ENCODE measurements at regions not wholly inside any gene's neighbourhood (a gene's known extent, or its start where the extent isn't known, plus 50 kb on each side); places are given as distances from the start of the nearest gene placed in this dataset.

- no peak for DNase-seq (ENCODE audit: extremely low read depth in 1 of 2, low read depth in 1 of 2)
Observed at GRCh38 chr13:44210525-44210924, 163.1 kb upstream of the SERP2 start.

DNA sequence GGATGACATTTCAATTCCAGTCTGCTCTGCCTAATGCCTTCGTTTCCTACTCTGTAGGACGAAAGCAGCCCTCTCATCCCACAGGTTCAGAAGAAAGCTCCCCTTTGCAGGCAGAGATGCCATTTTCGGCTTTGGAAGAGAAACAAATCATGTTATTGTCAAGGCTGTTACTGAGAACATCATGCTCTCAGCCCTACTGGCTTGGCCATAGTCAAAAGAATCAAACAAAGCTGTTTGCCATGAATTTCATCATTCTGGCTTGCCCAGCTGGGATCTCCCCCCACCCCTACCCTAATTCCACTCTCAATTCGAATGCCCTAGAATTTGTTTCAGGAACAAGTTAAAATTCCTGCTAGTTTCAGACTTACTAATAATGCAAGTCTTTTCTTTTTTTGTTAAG is 162.3 kb upstream of the SERP2 start:
- DNase-seq (ENCODE audit: extremely low read depth in 1 of 2, low read depth in 1 of 2) = no peak

DNA sequence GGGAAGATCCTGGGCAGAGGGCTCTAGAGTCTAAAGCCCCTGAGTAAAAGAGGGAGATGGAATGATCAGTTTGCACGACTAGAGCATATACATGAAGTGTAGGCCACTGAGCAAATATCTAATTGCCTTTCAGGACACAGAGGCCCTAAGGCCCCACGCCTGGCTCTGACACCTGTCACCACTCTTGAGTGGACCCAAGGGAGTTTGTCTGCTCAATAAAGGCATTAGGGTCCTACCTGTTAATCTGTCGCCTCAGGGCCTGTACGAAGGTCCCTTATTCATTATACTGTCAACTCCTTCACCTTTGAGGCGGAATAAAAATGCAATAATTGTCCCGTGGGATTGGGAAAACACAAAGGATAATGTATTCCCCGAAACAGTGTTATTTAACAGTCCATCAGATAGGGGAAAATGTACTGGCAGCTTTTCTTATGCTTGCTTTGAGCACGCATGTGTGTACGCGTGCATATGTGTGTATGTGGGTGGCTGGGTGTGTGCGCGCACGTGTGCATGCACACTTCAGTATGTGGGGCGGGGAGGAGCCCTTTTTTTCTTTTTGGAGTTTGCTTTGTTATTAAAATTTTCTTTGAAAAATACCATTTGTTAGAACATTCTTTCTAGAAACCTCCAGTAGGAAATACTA is 161.8 kb upstream of the SERP2 start:
- no peak for DNase-seq (ENCODE audit: extremely low read depth in 1 of 2, low read depth in 1 of 2)

- no peak for DNase-seq (ENCODE audit: extremely low read depth in 1 of 2, low read depth in 1 of 2)
Observed at GRCh38 chr13:44212633-44213396, 160.8 kb upstream of the SERP2 start.

GRCh38 chr13:44218501-44219240 is 155.0 kb upstream of the SERP2 start:
- DNase-seq (ENCODE audit: extremely low read depth in 1 of 2, low read depth in 1 of 2) = no peak

- no peak for DNase-seq (ENCODE audit: extremely low read depth in 1 of 2, low read depth in 1 of 2)
Observed at GRCh38 chr13:44219577-44220548, 153.8 kb upstream of the SERP2 start.

DNA sequence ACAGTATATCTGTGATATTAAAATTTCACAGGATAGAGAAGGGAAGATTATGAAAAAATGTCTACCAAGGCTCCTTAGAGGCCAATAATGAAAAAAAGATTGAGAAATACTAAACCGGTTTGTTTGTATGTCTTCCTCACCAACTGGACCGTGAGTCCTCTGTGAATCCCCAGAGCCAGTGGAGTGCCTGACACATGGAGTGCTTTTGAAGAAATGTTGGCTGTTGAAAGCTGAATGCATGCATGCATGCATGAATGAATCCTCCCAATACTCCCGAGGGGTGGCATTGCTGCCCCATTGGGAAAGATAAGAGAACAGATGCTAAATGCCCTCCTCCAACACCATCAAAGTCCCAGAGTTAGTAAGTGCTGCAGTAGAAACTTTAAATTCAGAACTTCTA is 152.7 kb upstream of the SERP2 start:
- no peak for DNase-seq (ENCODE audit: extremely low read depth in 1 of 2, low read depth in 1 of 2)

DNA sequence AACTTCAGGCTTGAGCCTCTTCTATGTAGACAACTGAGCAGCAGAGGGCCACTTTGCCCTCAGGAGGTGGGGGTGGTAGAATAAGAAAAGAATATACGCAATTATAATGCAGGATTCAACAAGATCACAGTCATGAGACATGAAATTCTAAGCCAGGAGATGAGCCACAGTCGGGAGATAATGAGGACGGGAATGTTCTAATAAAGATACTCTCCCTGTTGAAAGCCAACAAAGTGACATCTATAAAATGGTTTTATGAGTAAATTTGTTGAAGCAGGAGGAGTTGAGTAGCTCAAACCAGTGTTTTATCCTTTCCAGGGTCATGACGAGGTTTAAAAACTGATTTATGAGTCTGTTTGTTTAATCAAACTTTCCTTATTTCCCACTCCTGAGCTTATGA is 152.0 kb upstream of the SERP2 start:
- no peak for DNase-seq (ENCODE audit: extremely low read depth in 1 of 2, low read depth in 1 of 2)

GRCh38 chr13:44223770-44224444 is 149.7 kb upstream of the SERP2 start:
- DNase-seq (ENCODE audit: extremely low read depth in 1 of 2, low read depth in 1 of 2) = no peak

DNA sequence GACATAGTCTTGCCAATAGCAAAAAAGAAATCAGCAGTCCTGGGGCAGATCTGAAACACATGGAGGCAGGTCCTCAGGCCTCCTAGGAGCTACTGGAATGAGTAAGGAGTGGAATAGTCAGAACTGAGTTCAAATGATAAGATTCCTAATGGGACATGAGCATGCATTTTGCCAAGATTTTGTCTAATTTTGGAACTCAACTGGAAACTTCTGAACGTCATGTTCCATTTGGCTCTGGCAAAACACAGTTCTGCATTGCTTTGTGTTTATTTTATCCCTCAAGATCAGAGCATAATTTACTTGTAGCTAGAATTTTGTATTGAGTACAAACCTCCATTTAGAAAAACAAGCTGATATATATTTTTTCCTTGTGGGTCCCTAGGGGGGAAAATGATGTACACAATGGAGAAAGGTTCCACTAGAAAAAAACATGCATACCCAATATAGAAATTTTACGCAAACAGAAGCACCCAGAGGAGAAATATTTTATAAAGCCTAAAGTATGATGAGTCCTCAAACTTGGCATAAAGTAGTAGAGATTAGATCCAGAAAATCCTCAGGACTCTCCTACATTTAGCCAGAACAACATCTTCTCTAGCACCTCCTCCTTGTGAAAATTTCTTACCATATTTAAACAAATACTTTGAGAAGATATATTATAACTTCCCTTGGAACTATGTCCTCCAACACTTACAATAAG is 149.0 kb upstream of the SERP2 start:
- DNase-seq (ENCODE audit: extremely low read depth in 1 of 2, low read depth in 1 of 2) = no peak

- no peak for DNase-seq (ENCODE audit: extremely low read depth in 1 of 2, low read depth in 1 of 2)
Observed at GRCh38 chr13:44229371-44230030, 144.1 kb upstream of the SERP2 start.

GRCh38 chr13:44230071-44230470 is 143.6 kb upstream of the SERP2 start:
- DNase-seq (ENCODE audit: extremely low read depth in 1 of 2, low read depth in 1 of 2) = no peak

DNA sequence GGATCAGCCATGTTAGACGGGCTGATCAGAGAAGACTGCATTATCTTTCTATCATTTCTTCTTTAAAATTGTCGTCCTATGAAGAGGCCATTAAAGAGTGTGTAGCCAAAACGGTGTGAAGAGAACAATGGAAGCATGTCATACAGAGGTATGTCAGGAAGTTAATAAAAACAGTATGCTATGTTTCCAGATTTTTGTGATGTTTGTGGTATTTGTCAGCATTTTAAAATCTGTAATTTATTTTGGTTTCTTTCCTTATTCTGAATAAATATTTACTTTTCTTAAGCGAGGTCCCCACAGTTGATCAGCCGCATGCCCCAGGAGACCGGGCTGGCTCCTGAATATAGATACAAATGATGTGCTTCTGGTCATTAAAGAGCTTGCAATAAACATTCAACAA is 142.9 kb upstream of the SERP2 start:
- no peak for DNase-seq (ENCODE audit: extremely low read depth in 1 of 2, low read depth in 1 of 2)

DNA sequence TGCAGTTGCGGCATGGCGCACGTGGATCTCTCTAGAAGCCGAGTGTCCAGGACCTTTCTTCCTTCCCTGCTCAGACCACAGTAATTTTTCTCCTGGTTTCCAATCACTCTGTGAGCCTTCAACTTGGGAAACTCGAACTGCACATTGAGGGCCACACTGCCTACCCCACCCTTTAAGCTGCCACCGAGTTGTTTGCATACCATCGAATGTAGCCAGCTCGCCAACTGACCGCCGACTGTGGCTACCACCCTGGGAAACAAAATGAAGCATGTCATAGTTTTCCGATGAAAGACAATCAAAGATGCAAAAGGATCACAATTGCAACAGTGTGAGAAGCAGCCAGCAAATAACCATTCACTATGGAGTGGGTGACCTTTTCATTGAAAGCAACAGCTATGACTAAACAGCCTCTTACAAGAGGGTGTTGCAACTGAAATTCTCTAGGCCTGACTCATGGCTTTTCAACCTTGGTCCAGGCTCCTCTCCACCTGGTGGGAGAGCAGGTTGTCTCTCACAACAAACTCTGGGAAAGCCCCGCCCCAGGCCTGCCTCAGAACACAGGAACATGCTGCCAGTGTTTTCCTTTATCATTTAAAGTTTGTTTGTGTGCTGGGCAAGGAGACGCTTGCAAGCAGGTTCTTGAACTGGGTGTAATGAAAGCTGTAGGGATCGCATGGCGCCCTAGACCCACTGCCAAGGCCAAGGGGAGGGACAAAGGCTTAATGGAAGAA is 141.7 kb upstream of the SERP2 start:
- no peak for DNase-seq (ENCODE audit: extremely low read depth in 1 of 2, low read depth in 1 of 2)

DNA sequence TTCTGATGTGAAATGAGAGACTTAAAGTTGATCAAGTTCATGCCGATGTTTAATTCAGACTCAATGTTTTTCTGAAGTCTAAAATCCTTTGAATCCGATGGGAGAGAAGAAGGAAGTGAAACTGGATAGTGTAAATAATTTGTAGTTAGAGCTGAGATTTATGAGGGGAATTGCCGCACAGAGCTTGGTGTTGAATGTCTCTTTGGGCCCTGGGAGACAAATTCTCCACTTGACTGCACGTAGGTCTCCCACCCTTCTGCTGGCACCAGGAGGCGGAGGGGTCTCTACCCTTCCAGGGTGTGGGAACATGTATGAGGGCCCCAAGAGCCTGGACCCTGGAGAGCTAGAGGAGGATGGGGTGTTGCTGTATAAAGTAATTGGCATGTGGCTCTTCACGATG is 140.8 kb upstream of the SERP2 start:
- no peak for DNase-seq (ENCODE audit: extremely low read depth in 1 of 2, low read depth in 1 of 2)

DNA sequence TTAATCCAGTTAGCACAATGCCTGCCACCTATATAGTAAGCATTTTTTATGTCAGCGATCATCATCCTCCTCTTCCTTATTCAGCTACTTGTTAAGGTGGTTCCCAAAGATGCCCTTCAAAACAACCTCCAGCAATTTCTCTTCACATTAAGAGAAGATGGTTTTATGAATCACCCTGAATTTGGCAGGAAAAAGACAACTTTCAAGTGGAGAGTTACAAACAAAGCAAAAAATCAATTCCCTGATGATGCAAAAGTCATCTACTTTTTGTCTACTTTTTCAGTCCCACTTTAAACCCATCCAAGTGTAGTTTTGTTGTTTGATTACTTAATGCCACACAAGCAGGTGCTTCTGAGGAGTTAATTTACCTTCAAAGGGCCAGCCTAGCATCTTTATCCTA is 139.1 kb upstream of the SERP2 start:
- no peak for DNase-seq (ENCODE audit: extremely low read depth in 1 of 2, low read depth in 1 of 2)

DNA sequence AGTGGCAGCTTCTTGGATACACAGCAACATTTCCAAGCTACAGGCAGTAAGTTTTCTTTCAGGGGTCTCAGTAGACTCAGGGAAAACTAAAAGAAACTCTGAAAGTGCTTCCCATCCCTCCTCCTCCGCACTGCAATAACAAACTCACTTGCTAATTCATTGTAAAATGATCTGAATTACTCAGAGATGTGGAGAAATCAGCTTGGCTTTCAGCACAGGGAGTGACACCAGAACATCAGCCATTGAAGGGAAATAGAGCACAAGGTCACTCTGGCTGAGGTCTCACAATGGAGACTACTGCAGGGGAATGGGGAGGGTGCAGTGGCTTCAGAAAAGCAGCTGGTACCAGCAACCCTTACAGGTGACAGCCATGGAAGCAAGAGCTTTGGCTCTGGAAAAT is 137.3 kb upstream of the SERP2 start:
- no peak for DNase-seq (ENCODE audit: extremely low read depth in 1 of 2, low read depth in 1 of 2)

- no peak for DNase-seq (ENCODE audit: extremely low read depth in 1 of 2, low read depth in 1 of 2)
Observed at GRCh38 chr13:44236801-44237207, 136.8 kb upstream of the SERP2 start.
